ENCODE measurements at regions not wholly inside any gene's neighbourhood (a gene's known extent, or its start where the extent isn't known, plus 50 kb on each side); places are given as distances from the start of the nearest gene placed in this dataset.
"Not testable (repeated sequence)": the region's sequence is repeated elsewhere in the genome, so short reads cannot be mapped to it uniquely, and the experiment has no call there.

DNA sequence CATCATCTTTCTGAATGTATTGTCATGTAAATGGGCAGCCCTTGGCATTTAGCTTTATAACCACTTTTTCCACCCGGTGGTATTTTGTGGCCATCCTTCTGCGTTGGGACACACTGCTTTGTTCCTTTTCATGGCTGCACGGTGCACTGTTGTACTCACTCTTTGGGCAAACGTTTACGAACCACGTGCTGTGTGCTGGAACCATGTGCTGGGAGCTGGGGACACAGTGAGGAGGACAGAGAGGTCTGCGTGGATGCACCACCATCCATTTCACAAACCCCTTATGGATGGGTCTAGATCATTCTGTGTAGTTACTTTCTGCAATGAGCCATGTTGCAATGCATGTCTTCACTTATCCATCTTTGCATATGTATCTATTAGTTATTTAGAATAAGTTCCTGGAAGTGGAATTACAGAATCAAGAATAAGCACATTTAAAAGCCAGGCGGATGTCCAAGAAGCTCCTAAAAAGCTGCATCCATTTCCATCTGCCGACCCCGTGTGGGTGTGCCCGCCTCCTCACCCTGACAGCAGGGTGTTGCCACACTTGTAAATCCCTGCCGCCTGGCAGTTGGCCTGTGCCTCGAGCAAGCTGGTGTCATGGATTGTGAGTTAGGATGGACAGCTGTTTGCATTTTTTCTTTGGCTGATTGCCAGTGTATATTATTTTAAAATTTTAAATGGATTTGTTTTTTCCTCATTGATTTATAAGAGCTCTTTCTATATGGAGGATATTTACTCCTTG is 183.8 kb downstream of the LAT start:
- not testable (repeated sequence) for TF ChIP-seq POLR2A, CTCF (IDR thresholded peaks at IDR 0.05)

Measured in testis (tissue), 2 donors.